ENCODE measurements at regions not wholly inside any gene's neighbourhood (a gene's known extent, or its start where the extent isn't known, plus 50 kb on each side); places are given as distances from the start of the nearest gene placed in this dataset.

DNA sequence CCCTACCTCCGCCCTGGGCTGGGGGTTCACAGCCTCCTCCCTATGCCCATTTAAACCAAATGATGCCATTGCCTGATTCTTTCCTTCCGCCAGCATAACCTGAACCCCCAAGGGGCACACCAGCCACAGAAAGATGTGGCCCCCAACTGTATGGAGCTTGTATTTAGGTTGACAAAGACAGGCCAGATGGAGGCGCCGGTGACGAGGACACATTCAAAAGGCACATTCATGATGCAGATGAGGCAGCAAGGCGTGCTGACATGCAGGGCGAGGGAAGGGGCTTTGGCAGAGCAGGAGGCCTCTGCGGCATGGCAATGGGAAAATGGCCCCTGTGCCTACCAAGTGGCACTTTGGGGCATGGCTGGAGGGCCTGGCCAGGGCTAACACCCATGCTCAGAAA lies 112.2 kb downstream of the RFLNA start:
- TF ChIP-seq, protein P1, sequence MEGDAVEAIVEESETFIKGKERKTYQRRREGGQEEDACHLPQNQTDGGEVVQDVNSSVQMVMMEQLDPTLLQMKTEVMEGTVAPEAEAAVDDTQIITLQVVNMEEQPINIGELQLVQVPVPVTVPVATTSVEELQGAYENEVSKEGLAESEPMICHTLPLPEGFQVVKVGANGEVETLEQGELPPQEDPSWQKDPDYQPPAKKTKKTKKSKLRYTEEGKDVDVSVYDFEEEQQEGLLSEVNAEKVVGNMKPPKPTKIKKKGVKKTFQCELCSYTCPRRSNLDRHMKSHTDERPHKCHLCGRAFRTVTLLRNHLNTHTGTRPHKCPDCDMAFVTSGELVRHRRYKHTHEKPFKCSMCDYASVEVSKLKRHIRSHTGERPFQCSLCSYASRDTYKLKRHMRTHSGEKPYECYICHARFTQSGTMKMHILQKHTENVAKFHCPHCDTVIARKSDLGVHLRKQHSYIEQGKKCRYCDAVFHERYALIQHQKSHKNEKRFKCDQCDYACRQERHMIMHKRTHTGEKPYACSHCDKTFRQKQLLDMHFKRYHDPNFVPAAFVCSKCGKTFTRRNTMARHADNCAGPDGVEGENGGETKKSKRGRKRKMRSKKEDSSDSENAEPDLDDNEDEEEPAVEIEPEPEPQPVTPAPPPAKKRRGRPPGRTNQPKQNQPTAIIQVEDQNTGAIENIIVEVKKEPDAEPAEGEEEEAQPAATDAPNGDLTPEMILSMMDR (conservative IDR thresholded peaks at IDR 0.05), result no peak
- no peaks in the 10 kb centered on the region for H3K27me3 Mint-ChIP-seq (ENCODE audit: low read depth)
- no peaks in the 10 kb centered on the region for H3K36me3 Mint-ChIP-seq (ENCODE audit: low read depth)
- peaks cover 19% of the 10 kb centered on the region for H3K4me1 Mint-ChIP-seq
- no peaks in the 10 kb centered on the region for H3K9me3 Mint-ChIP-seq
- no peak overlapping the region for H3K4me3 Mint-ChIP-seq
- no peak for DNase-seq (ENCODE audit: low read depth, low spot score)
- no peak overlapping the region for H3K27ac Mint-ChIP-seq (ENCODE audit: unreplicated experiment)

- H3K36me3 Mint-ChIP-seq (ENCODE audit: low read depth), result peaks cover 3% of the 10 kb centered on the region
- DNase-seq (ENCODE audit: low read depth, low spot score), result no peak
- no peaks in the 10 kb centered on the region for H3K9me3 Mint-ChIP-seq
- no peak overlapping the region for H3K27ac Mint-ChIP-seq (ENCODE audit: unreplicated experiment)
- TF ChIP-seq, protein P1 (conservative IDR thresholded peaks at IDR 0.05), result no peak
- H3K4me1 Mint-ChIP-seq, result peaks cover 25% of the 10 kb centered on the region
- no peaks in the 10 kb centered on the region for H3K27me3 Mint-ChIP-seq (ENCODE audit: low read depth)
- H3K4me3 Mint-ChIP-seq, result no peak overlapping the region
These were observed 111.2 kb downstream of the RFLNA start for GRCh38 chr12:124406043-124406442.

DNA sequence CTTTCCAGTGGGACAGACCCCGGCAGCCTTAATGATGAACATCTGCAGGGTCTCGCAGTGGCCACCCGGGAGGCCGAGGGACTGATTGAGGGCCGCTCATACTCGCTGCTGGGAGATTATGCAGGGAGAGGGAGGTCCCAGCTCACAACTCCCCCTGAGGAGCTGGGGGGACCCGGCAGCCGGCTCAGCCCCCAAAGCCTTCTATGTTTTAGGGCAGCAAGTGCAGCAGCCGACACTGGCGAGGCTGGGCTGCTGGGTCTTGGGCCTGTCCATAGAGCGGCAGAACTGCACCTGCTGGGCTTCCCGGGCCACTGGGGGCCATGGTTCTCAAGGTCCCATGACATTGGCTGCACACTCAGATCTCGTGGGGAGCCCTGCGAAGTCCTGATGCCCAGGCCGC lies 110.7 kb downstream of the RFLNA start:
- no peak for DNase-seq (ENCODE audit: low read depth, low spot score)
- Mint-ChIP-seq H3K36me3 (ENCODE audit: low read depth) (peaks cover 3% of the 10 kb centered on the region), H3K27ac (ENCODE audit: unreplicated experiment) (no peak overlapping the region), H3K9me3 (no peaks in the 10 kb centered on the region), H3K4me3 (no peak overlapping the region), H3K4me1 (peaks cover 22% of the 10 kb centered on the region), H3K27me3 (ENCODE audit: low read depth) (no peaks in the 10 kb centered on the region)
- TF ChIP-seq, protein P1 (conservative IDR thresholded peaks at IDR 0.05), result no peak

DNA sequence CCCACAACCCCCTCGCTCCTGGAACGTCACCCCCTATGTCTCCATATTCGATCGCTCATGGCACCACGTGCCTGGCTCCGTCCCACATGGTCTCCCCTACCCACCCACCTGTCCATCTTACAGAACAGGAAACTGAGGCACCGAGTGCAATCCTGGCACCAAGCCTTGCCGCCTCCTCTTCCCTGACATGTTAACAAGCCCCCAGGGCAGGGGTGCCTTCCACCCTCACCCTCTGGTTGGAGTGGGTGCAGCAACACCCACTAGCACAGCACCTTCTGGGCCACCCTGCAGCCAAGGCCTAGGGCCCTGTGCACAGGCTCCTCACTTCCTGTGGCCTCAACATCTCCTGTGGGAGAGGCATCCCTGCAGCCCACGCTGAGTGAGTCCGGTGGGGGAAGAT lies 110.3 kb downstream of the RFLNA start:
- Mint-ChIP-seq H3K4me1 (peaks cover 20% of the 10 kb centered on the region), H3K36me3 (ENCODE audit: low read depth) (peaks cover 3% of the 10 kb centered on the region), H3K27ac (ENCODE audit: unreplicated experiment) (peak overlapping the region; percentile 71), H3K9me3 (no peaks in the 10 kb centered on the region), H3K4me3 (no peak overlapping the region), H3K27me3 (ENCODE audit: low read depth) (no peaks in the 10 kb centered on the region)
- TF ChIP-seq, protein P1 (conservative IDR thresholded peaks at IDR 0.05), result no peak
- DNase-seq (ENCODE audit: low read depth, low spot score), result no peak

DNA sequence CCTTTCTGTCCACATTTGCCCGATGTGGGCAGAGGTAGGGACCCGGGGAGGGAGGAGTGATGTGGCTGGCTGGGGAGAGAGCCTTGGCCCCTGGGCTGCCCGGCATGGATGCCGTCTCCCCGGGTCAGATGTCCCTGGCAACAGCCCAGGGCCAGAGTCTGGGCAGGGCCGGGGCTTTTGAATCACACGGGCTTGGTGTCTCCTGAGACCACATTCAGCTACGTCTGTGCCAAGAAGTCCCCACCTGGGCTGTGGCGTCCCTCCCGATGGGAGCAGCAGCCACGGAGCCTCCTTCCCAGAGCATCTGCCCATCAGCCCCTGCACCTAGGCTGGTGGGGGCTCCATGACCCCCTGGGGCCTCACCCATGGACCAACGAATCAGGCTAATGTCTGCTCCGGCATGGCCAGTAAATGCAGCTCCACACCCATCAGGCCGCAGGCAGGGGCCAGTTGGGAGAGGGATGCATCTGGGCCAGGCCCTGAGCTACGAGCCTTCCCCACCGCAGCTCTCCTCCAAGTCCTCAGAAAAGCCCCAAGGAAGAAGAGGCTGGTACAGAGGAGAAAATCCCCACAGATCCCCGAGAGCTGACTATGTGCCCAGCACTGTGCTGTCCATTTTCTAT lies 109.4 kb downstream of the RFLNA start:
- TF ChIP-seq, protein P1 (conservative IDR thresholded peaks at IDR 0.05), result no peak
- no peak overlapping the region for H3K4me3 Mint-ChIP-seq
- H3K36me3 Mint-ChIP-seq (ENCODE audit: low read depth), result peaks cover 9% of the 10 kb centered on the region
- no peak overlapping the region for H3K27ac Mint-ChIP-seq (ENCODE audit: unreplicated experiment)
- no peaks in the 10 kb centered on the region for H3K9me3 Mint-ChIP-seq
- no peak for DNase-seq (ENCODE audit: low read depth, low spot score)
- H3K4me1 Mint-ChIP-seq, result peaks cover 24% of the 10 kb centered on the region
- no peaks in the 10 kb centered on the region for H3K27me3 Mint-ChIP-seq (ENCODE audit: low read depth)

Measured in neural crest cell (in vitro differentiated cells).